HepG2 (cell line): ENCODE measurements at regions not wholly inside any gene's neighbourhood (a gene's known extent, or its start where the extent isn't known, plus 50 kb on each side); places are given as distances from the start of the nearest gene placed in this dataset.

ENCODE experiments used
- ATAC-seq: fragments of 200-7000 bp; cut with Tn5 transposase; 3 replicates; pipeline ENCODE4 v1.9.1; 2020; ENCODE audit warnings: mild to moderate bottlenecking, moderate library complexity
- BruUV-seq: library from RNA; stranded (reverse); fragments of 400-500 nt; replicated peaks from 2 replicates; lab custom pipeline; 2021; lab: Mats Ljungman, UMichigan
- CTCF ChIA-PET: fragments of 300-600 bp; formaldehyde crosslinking; extraction: SDS; loops from one replicate; lab custom pipeline; 2021; ENCODE audit warnings: low total read pairs, inconsistent platforms, low intra/inter-chr PET ratio; lab: Yijun Ruan, JAX
- POLR2A ChIA-PET: fragments of 350-600 bp; sonication (Branson Sonifier 250); formaldehyde crosslinking; loops from one replicate; lab custom pipeline; 2020; ENCODE audit warnings: antibody characterized with exemption, inconsistent platforms; lab: Yijun Ruan, JAX
- DNase-seq: peaks from one replicate; pipeline ENCODE4 v3.0.0-alpha.2; 2015; ENCODE audit warnings: low spot score
- FAIRE-seq: peaks from 3 replicates; lab custom pipeline; 2011; peaks lifted over from hg19 to GRCh38; lab: Jason Lieb, UNC
- H2AFZ ChIP-seq: one replicate; pipeline ENCODE4 v1.6.1; 2011; ENCODE audit warnings: low read length, inconsistent platforms
- H3K27ac ChIP-seq: fragments of 300-600 bp; 3 replicates; pipeline ENCODE4 v1.8.0; 2011; ENCODE audit warnings: mixed run types, mild to moderate bottlenecking, mixed read lengths, low read length, inconsistent platforms; ENCODE audit not compliant: insufficient read depth; ENCODE audit errors: extremely low read length
- H3K27me3 ChIP-seq, 2 experiments: fragments of 200-600 bp in 1 of 2; 2 replicates in 1 of 2; 3 replicates in 1 of 2; pipeline versions ENCODE4 v1.6.0 to v1.8.0; 2011; ENCODE audit warnings: low read length in 2 of 2, mild to moderate bottlenecking in 2 of 2, moderate library complexity in 2 of 2, inconsistent platforms in 1 of 2; ENCODE audit not compliant: insufficient read depth in 2 of 2, control insufficient read depth in 1 of 2
- H3K36me3 ChIP-seq, 2 experiments: fragments of 200-600 bp in 1 of 2; replicated peaks in 1 of 2; 2 replicates in 1 of 2; 3 replicates in 1 of 2; pipeline versions ENCODE4 v1.5.1 to v1.8.0; 2011; ENCODE audit warnings: low read length in 2 of 2, inconsistent platforms in 1 of 2; ENCODE audit not compliant: insufficient read depth in 2 of 2, control insufficient read depth in 1 of 2
- H3K4me1 ChIP-seq: 2 replicates; pipeline ENCODE4 v1.5.1; 2012; ENCODE audit warnings: low read length, inconsistent platforms; ENCODE audit not compliant: insufficient read depth
- H3K4me2 ChIP-seq: 2 replicates; pipeline ENCODE4 v1.6.0; 2011; ENCODE audit warnings: low read depth, low read length, inconsistent platforms
- H3K4me3 ChIP-seq, 3 experiments: fragments of 200-600 bp in 1 of 3; sonication (generic), shearing (Covaris generic) in 1 of 3; replicated peaks in 1 of 3; 2 replicates each; pipeline ENCODE4 v1.5.1; 2011 to 2016; ENCODE audit warnings: low read length in 3 of 3, inconsistent platforms in 2 of 3, low read depth in 2 of 3, mild to moderate bottlenecking in 2 of 3, control low read depth in 1 of 3, mixed read lengths in 1 of 3; ENCODE audit not compliant: insufficient read depth in 1 of 3
- H3K79me2 ChIP-seq: one replicate; pipeline ENCODE4 v1.6.1; 2011; ENCODE audit warnings: low read length, inconsistent platforms; ENCODE audit not compliant: insufficient read depth
- H3K9ac ChIP-seq: 2 replicates; pipeline ENCODE4 v1.6.0; 2011; ENCODE audit warnings: mild to moderate bottlenecking, low read depth, low read length, inconsistent platforms; ENCODE audit not compliant: insufficient read depth
- H3K9me3 ChIP-seq: 2 replicates; pipeline ENCODE4 v1.5.1; 2012; ENCODE audit warnings: mild to moderate bottlenecking, low read length
- H4K20me1 ChIP-seq: 2 replicates; pipeline ENCODE4 v1.6.0; 2011; ENCODE audit warnings: inconsistent platforms, mild to moderate bottlenecking, low read length, moderate library complexity; ENCODE audit not compliant: insufficient read depth
- CC2D1A ChIP-seq: sonication (generic); formaldehyde crosslinking; IDR thresholded peaks from 2 replicates; pipeline ENCODE4 v1.8.1; 2023; ENCODE audit warnings: mild to moderate bottlenecking, missing genetic modification reagents
- ELF4 ChIP-seq: sonication (generic); formaldehyde crosslinking; IDR thresholded peaks from 2 replicates; pipeline ENCODE4 v1.5.0; 2020; ENCODE audit warnings: missing genetic modification reagents, mild to moderate bottlenecking, moderate library complexity, borderline replicate concordance
- IRX3 ChIP-seq: sonication (generic); formaldehyde crosslinking; IDR thresholded peaks from 2 replicates; pipeline ENCODE4 v1.8.1; 2023; ENCODE audit warnings: mild to moderate bottlenecking, low read depth, missing genetic modification reagents, borderline replicate concordance
- ISL2 ChIP-seq: sonication (generic); formaldehyde crosslinking; IDR thresholded peaks from 2 replicates; pipeline ENCODE4 v1.5.0; 2020; ENCODE audit warnings: missing genetic modification reagents
- ISX ChIP-seq: sonication (generic); formaldehyde crosslinking; conservative IDR thresholded peaks from 2 replicates; pipeline ENCODE4 v1.5.0; 2020; ENCODE audit warnings: missing genetic modification reagents
- KAT2B ChIP-seq: fragments of 150-350 bp; IDR thresholded peaks from 2 replicates; pipeline ENCODE4 v1.6.1; 2014; ENCODE audit warnings: low read depth, low read length, borderline replicate concordance
- KAT7 ChIP-seq: IDR thresholded peaks from 2 replicates; pipeline ENCODE4 v1.6.1; 2018; ENCODE audit warnings: borderline replicate concordance, missing compliant biosample characterization
- MTA3 ChIP-seq: sonication (generic); formaldehyde crosslinking; IDR thresholded peaks from 2 replicates; pipeline ENCODE4 v1.4.0; 2020; ENCODE audit warnings: missing genetic modification reagents
- NCOR1 ChIP-seq: fragments of 200-600 bp; sonication (generic); IDR thresholded peaks from 2 replicates; pipeline ENCODE4 v1.7.0; 2017; ENCODE audit warnings: antibody characterized with exemption, low read length, borderline replicate concordance
- RXRB ChIP-seq: IDR thresholded peaks from 2 replicates; pipeline ENCODE4 v1.6.1; 2016; ENCODE audit warnings: borderline replicate concordance, missing genetic modification reagents, missing compliant biosample characterization
- SSRP1 ChIP-seq: IDR thresholded peaks from 2 replicates; pipeline ENCODE4 v1.6.1; 2016; ENCODE audit warnings: control low read depth
- TBX3 ChIP-seq: fragments of 450-650 bp; IDR thresholded peaks from 2 replicates; pipeline ENCODE4 v1.6.1; 2017; ENCODE audit warnings: antibody characterized with exemption, mild to moderate bottlenecking, inconsistent platforms, borderline replicate concordance
- ZFP1 ChIP-seq: IDR thresholded peaks from 2 replicates; pipeline ENCODE4 v1.6.1; 2016
- ZFP82 ChIP-seq: sonication (generic); formaldehyde crosslinking; IDR thresholded peaks from 2 replicates; pipeline ENCODE4 v1.5.1; 2020; ENCODE audit warnings: mild to moderate bottlenecking, missing genetic modification reagents, borderline replicate concordance
- ZNF253 ChIP-seq: sonication (generic); formaldehyde crosslinking; IDR thresholded peaks from 2 replicates; pipeline ENCODE4 v1.8.0; 2022; ENCODE audit warnings: mild to moderate bottlenecking, missing genetic modification reagents, borderline replicate concordance
- WGBS: methylation state at CpG from one replicate; pipeline ENCODE4 v1.1.6; 2017; ENCODE audit warnings: low lambda C conversion rate; 5-methylcytosine and 5-hydroxymethylcytosine counted together
- in situ Hi-C: cut with HindIII; loops from 2 replicates; pipeline ENCODE4 v1.10.0; 2017; ENCODE audit warnings: low pct_unique_long_range_greater_than_20kb; ENCODE audit not compliant: extremely low pct_ligation_motif_present
- intact Hi-C: fragments of 100-400 bp; cut with micrococcal nuclease; formaldehyde crosslinking; loops from one replicate; pipeline ENCODE4 v1.10.0; 2022; ENCODE audit not compliant: unreplicated experiment
- TF ChIP-seq, protein P1 (sequence below): sonication (generic); formaldehyde crosslinking; conservative IDR thresholded peaks from 2 replicates; pipeline ENCODE4 v1.4.0; 2020; ENCODE audit warnings: missing genetic modification reagents

DNA sequence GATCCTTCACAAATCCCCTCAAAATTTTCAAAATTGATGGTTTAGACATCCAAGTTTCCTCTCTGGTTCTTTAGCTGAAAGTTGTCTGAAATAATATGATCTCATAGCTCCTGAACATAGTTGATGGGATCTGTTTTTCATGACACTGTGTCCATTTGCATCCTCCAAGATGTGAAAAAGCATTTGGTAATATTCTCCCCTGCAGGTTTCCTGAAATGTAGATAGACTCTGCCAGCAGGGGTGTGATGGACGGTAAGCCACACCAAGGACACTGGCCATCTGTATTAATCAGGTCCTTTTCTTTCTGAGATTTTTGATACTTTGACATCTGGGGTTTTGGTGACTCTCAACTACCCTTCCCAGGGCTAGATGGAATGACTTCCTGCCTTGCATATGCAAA lies 79.6 kb upstream of the GRB10 start:
- no peaks in the 10 kb centered on the region for H3K79me2 ChIP-seq
- H3K9ac ChIP-seq: no peak overlapping the region
- H3K36me3 ChIP-seq: no peaks in the 10 kb centered on the region
- ChIA-PET CTCF (no interaction called here), POLR2A (no interaction called here)
- intact Hi-C loops: no loop called here
- H2AFZ ChIP-seq: no peak overlapping the region
- H3K4me1 ChIP-seq: no peaks in the 10 kb centered on the region
- no peak for ATAC-seq
- no peaks in the 10 kb centered on the region for H3K9me3 ChIP-seq
- no peaks in the 10 kb centered on the region for H4K20me1 ChIP-seq
- no peak overlapping the region for H3K4me3 ChIP-seq
- H3K27me3 ChIP-seq: peaks cover 2 to 10% of the 10 kb centered on the region in 2 experiments; a peak in 4 of 5 replicates
- H3K4me2 ChIP-seq: no peak overlapping the region
- FAIRE-seq: no peak
- no TSS peak for BruUV-seq
- H3K27ac ChIP-seq: no peak overlapping the region
- 0% methylated on average over 1 of the region's 1 CpG for WGBS
- no peak for TF ChIP-seq ZFP82 (CRISPR knock-in tag)
- TF ChIP-seq ISL2: no peak
- TF ChIP-seq CC2D1A: no peak
- no peak for TF ChIP-seq NCOR1
- TF ChIP-seq ZFP1 (CRISPR knock-in tag): no peak
- TF ChIP-seq ELF4 (CRISPR knock-in tag): no peak
- no peak for TF ChIP-seq MTA3 (CRISPR knock-in tag)
- TF ChIP-seq, protein P1, sequence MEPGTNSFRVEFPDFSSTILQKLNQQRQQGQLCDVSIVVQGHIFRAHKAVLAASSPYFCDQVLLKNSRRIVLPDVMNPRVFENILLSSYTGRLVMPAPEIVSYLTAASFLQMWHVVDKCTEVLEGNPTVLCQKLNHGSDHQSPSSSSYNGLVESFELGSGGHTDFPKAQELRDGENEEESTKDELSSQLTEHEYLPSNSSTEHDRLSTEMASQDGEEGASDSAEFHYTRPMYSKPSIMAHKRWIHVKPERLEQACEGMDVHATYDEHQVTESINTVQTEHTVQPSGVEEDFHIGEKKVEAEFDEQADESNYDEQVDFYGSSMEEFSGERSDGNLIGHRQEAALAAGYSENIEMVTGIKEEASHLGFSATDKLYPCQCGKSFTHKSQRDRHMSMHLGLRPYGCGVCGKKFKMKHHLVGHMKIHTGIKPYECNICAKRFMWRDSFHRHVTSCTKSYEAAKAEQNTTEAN (CRISPR knock-in tag): no peak
- TF ChIP-seq ISX: no peak
- no peak for TF ChIP-seq ZNF253 (CRISPR knock-in tag)
- TF ChIP-seq TBX3: no peak
- no peak for TF ChIP-seq IRX3 (CRISPR knock-in tag)
- TF ChIP-seq RXRB (CRISPR knock-in tag): no peak
- no peak for TF ChIP-seq KAT2B
- no peak for TF ChIP-seq KAT7 (CRISPR knock-in tag)
- no peak for TF ChIP-seq SSRP1 (CRISPR knock-in tag)
- TF ChIP-seq, all 625 proteins: peak for 0
- DNase-seq: no peak
- in situ Hi-C loops: no loop called here
